HG03280 (cell line): ENCODE measurements at regions not wholly inside any gene's neighbourhood (a gene's known extent, or its start where the extent isn't known, plus 50 kb on each side); places are given as distances from the start of the nearest gene placed in this dataset.

Source experiments
- ATAC-seq: cut with Tn5 transposase; IDR thresholded peaks from one replicate; pipeline ENCODE4 v1.9.1; 2021; ENCODE audit warnings: mild to moderate bottlenecking, moderate library complexity; ENCODE audit not compliant: unreplicated experiment

DNA sequence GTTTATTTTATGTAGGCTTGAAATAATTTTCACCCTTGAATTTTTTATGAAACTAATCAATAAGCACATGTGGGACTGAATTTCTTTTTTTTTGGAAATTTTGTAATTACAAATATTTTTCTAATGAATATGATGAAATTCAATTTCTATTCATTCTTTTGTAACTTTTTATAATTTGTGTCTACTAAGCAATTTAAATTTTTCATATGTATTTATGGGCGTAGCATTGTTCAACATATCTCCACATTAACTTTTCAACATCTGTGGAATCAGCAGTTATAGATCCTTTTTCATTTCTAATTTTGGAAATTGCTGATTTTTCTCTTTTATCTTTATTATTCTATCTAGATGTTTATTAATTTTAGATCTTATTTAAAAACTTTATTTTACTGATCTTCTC lies 1320.3 kb downstream of the C4orf33 start:
- ATAC-seq = no peak

DNA sequence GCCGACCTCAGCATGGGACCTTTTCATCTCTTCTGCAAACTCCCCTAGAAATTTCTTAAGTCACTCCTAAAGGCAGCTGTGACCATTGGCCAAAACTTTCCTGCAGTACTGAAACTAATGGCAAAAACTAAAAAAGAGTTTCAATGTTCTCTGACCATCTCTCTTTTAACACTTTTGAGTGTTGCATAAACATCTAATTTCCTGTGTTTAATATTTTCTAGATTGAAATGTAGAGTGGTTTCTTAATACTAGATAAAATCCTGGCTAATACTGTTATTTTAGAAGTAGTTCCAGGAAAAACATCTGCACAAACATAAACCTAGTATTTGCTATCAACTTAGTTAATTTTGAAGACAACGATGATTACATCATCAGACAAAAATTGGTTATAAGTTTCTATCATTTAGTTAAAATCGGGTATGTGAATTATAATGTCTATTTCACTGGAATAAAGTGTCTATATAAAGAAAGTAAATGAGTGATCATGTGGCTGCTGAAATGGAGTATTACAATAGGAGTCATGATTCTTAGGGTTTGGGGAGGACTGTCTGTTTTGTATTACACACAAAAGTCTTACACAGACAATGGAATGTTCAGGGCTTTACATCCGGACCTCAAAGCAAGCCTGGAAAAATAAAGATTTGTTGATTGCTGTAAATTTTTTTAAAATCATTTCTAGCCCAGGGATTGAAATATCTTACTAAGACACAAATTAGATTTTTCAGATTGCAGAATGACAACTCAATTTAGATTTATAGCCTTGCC lies 1323.4 kb downstream of the C4orf33 start:
- ATAC-seq = no peak

DNA sequence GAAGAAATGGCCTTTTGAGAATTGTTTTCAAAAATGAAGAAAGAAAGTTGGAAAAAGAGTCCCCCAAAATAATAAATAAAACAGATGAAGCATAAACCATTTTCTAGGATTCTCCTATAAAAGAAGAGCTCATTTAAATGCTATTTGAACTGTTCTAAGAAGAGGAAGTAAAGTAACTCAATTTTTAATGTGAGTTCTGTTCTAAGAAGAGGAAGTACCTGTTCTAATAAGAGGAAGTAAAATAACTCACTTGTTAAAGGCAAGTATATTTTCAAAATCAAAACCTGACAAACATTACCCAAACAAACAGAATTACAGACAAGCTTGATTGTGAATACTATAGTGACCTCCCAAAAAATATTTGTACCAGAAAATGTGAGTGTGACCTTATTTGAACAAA lies 1326.3 kb downstream of the C4orf33 start:
- ATAC-seq = no peak

DNA sequence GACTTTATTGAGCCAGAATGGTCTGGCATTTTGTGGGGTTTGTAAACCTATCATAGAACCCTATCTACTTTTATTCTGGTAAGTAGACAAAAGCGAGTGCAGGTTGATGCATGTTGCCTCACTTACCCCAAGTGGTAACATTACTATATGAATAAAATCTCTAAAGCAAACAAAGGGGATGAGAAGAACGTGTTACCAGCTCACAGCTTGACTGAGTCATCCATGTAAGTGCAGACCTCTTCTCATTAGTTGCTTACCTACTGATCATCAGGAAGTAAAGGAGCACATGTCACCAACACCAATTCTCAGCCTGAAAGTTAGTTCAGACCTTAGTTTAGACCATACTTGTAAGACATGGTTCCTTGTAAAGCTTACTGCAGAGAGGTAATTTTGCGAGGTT lies 1328.3 kb downstream of the C4orf33 start:
- no peak for ATAC-seq

DNA sequence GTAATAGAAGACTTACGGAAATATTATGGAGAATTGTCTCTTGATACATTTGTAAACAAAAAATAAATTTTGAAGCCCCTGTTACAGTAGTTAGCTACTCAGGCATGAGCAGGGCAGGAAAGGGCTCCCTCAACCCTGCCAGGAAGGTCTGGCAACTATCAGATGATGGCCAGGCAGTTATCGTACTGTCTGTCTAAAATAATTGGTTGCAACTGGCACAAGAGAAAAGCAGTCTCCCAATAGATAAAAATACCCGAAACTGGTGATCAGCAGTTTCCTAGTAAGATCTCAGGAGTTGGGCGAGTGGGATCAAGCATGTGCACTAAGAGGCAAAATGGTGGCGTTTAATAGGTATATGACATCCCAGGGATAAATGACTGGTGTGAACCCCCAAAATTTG lies 1336.3 kb downstream of the C4orf33 start:
- no peak for ATAC-seq

DNA sequence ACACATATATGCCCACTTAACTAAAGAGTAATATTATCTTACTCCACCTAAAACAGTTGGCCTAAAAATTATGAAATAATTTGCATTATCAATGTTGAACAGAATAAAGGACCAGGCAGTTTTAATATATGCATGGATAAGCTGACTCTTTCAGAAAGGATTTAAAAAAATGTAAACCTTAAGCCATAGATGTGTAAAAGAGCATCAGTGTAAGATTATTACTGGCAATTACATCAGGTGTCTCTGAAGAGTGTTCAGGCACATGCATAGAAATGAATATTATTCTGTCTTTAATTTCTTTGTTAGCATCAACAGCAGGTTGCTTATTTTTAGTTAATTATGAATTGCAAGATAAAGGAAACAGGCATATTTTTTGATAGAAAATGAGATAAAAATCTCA lies 1353.8 kb downstream of the C4orf33 start:
- ATAC-seq = no peak

DNA sequence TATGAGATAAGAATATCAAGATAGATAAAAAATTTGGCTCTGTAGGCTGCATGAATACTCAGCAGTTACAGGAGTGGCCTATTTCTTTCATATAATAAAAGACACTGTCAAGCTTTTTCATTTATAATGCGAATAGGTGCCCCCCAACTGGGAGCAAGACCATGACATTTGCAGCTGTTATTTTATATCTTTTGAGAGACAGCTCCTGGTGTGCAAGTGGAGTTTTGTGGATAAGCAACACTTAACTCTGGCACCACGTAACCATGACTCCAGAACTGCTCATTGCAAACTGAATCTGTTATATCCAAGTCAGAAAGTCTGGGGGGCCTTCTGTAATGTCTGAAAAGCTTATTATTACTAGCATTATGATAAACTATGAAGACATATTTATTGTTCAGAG lies 1372.4 kb downstream of the C4orf33 start:
- no peak for ATAC-seq

DNA sequence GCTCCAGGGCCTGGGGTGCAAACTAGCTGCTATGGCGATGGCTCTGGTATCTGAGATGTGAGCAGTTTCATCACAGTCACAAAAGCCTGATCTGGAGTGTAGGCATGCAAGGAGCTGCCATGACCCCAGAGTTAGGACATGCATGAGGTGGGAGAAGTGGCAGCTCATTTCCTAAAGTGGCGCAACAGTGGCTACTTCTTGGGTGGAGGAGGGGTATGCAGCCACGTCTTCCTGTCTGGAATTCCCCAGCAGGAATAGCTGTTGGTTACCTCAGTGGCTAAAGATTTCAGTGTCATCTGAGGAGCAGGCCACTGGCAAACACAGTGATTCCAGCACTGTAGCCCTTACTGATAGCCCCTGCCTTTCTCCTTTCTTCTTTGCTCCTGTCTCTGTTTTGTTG lies 1382.5 kb downstream of the C4orf33 start:
- ATAC-seq = no peak

DNA sequence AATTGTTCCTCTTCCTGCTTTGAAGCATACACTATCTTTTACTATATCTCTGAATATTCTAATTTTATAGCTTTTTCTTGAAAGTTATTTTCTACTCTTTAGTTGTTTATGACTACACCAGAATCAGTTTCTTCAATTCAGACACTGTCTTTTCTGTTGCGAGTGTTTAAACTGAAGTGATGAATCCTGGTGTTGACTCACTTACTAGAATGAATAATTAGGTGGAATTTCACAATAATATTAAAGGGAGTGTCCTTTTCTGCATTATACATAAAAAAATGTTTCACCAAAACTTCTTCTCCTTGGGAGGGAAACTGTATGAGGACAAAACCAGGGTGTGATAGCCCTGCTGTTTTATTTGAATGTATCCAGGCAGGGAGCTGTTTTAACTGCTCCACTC lies 1383.1 kb downstream of the C4orf33 start:
- no peak for ATAC-seq

DNA sequence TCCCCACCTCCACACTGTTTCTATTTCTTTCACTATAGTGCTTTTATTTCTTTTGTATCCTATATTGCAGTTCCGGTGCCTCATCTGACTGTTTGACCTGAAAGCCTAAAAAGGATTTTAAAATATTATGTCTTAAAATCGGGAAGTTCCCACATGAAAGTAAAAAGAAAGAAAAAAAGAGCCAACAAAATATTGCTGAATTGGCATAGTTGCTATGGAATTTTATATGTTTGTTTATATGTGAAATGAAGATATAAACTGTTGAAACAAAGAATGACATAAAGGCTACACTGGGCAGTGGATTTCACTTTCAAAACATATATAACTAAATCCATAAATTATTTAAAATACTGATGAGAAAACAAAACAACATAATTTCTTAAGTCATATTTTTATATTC lies 1383.7 kb downstream of the C4orf33 start:
- ATAC-seq = no peak

DNA sequence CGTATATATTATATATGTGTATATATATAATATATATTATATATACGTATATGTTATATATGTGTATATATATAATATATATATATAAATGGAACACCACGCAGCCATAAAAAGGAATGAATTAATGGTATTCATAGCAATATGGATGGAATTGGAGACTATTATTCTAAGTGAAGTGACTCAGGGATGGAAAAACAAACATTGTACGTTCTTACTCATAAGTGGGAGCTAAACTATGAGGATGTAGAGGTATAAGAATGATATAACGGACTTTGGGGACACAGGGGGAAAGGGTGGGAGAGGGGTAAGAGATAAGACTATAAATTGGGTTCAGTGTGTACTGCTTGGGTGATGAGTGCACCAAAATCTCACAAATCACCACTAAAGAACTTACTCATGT lies 1388.9 kb downstream of the C4orf33 start:
- ATAC-seq = no peak

DNA sequence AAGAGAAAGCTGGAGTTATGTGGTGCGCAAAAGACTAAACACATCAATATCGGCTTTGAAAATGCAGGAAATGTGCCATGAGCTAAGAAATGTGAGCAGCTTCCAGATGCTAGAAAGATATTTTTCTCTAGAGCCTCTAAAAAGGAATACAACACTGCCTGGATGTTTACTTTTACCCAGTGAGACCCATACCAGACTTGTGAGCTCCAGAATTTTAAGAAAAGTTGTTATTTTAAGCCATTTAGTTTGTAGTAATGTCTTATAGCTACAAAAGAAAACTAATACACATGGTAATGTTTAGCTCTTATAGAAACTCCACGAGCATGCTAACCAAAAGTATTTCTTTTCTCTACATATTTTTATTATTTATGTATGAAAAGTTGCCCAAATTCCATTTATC lies 1389.4 kb downstream of the C4orf33 start:
- no peak for ATAC-seq

DNA sequence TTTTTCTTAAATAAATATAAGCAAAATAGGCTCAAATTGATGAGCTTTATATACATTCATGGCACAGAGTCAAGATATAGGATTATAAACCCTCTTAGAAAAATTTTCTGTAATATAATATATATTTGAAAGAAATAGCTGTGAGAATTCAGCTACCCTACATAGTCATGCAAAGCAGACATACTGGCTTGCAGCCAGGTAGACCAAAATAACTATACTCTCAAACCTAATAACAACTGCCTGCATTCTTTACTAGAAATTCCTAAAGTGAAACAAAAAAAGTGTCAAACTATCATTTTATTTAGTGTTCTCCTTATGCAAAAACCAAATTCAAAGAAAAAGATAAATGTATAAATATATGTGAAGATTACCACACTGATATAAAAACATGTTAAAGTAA lies 1390.2 kb downstream of the C4orf33 start:
- no peak for ATAC-seq

DNA sequence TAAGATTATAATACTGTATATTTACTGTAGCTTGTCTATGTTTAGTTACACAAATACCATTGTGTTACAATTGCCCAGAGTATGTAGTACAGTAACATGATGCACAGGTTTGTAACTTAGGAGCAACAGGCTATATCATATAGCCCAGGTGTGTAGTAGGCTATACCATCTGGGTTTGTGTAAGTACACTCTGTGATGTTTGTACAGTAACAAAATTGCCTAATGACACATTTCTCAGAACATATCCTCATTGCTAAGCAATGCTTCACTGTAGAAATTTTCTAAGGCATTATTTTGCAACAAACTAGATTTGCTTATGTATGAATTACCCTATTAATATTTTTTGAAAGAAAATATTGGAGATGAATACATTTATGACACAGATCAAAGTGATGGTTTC lies 1390.9 kb downstream of the C4orf33 start:
- no peak for ATAC-seq

DNA sequence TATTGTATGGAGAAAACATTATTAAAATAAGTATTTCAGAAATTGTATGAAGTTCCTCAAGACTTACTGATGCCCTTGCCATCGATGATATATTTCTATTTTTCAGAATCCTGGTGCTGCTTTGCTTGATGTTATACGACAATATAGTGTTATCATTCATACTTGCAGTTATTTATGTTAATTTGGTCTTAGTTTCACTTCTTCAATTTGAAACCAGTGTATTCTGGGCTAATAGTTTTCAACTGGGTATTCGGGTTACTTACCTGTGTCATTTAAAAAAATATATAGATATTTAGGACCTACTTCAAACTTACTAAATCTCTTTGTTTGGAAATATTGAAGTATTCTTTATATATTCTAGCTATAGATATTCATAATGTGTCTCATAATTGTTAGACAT lies 1414.7 kb downstream of the C4orf33 start:
- no peak for ATAC-seq

DNA sequence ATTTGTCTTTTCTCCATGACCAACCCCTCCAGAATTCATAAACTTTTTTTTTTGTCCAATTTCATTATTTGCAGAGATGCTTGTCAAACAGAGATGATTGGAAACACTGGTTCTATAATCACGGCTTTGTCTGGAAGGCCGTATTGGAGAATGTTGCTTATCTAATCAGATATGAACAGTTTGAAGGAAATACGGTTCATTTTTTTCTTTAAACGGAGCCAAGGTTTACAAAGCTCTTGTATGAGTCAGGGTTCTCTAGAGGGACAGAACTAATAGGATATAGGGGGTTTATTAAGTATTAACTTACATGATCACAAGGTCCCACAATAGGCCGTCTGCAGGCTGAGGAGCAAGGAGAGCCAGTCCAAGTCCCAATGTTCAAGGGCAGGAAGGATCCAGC lies 1415.8 kb downstream of the C4orf33 start:
- ATAC-seq = no peak

DNA sequence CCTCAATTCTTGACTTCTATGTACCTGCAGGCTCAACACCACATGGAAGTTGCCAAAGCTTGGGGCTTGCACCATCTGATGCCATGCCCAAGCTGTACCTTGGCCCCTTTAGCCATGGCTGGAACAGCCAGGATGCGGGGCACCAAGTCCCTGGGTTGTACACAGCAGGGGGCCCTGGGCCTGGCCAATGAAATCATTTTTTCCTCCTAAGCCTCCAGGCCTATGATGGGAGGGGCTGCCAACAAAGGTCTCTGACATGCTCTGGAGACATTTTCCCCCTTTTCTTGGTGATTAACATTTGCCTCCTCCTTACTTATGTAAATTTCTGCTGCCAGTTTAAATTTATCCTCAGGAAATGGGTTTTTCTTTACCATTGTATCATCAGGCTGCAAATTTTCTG lies 1428.1 kb downstream of the C4orf33 start:
- ATAC-seq = no peak

DNA sequence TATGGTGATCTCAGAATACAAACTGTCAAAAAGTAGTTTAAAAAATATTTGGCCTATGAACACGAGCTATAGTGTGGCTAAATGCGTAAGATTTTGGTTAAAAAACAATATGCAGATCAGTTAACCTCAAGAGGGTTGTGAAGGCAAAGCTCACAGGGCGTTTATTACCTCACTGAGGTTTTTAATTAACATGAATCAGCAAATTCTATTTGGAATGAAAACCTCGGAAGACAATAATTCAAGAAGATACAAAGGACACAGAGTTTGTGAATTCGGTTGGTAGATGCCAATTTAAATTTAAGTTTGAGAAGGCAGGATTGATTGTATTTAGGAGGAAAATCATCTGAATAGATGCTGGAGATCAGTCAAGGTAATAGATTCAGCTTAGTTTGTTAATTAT lies 1434.6 kb downstream of the C4orf33 start:
- ATAC-seq = no peak

DNA sequence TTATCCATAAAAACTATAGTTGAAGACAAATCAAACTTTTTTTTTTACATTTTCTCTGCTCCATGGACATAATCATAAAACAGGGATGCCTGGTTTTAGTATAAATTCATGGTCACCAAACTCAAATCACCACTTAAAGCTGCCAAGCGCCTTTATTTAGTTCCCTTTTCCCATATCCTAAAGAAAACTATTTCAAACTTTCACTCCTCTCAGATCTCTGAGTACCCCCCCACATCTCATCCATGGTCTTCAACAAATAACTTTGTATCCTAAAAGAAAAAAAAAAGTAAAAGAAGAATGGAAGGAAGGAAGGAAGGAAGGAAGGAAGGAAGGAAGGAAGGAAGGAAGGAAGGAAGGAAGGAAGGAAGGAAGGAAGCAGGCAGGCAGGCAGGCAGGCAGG lies 1438.7 kb downstream of the C4orf33 start:
- no peak for ATAC-seq

DNA sequence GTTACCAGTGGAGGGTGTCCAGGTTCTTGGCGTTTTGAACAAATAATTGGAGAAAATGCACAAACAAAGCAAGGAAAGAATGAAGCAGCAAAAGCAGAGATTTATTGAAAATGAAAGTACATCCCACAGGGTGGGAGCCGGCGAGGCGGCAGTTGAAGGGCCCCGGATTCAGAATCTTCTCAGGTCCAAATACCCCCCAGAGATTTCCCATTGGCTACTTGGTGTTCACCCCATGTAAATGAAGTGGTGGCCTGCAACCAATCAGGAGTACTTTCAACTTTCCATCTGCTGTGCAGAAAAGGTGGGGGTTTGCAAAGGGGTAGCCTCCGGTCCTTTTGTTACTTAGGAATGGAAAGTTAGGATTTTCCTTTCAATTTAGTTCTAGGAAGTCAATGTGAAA lies 1447.0 kb downstream of the C4orf33 start:
- ATAC-seq = no peak

DNA sequence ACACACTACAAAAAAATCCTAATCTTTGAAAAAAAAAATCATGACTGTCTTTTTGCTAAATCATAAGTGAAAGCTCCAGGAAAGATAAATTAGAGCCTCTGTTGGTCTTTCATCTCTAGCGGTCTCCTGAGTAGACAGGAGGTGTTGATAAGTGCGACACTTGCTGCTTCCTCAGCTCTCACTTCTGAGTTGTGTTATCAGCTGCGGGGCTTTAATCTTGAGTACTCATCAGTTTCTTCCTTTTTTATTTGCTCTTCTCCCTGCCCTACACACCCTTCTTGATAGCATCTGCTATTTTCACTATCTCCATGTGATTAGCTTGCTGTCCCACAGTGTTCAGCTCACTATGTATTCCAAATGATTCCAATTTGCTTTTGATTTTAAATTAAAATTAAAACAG lies 1449.2 kb downstream of the C4orf33 start:
- ATAC-seq = no peak

DNA sequence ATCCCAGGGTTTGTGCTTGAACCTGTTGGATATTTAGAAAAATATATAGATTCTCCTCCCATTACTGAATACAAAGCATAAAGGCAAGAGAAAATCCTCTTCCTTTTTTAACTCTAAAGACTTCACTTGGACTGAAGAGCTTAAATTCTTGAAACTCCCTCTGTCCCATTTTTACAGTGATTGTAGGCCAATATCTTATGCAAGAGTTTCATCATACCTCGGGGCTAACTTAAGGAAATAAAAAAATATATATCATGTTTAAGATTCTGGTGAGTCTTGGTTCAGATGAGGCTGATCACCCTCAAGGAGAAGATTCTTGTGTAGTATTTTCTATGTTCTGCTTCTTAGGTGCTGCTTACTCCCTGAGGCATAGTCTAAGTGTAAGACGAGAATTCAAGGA lies 1449.6 kb downstream of the C4orf33 start:
- ATAC-seq = no peak

DNA sequence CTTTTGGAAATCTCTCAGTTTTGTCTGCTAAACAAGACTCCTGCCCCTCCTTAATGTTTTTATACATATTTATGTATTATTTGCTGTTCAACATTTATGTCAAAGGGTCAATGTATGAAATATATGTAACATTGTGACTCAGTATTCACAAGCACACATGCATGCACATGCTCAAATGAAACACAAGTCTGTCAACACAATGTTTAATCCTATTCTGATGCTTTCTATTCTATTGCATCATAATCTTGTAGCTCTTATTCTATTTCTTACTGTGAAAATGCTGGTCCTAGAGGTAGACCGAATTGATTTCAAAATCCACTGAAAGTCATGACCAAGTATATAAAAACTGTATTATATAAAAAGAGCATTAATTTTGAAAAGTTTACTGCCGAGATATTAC lies 1463.3 kb downstream of the C4orf33 start:
- no peak for ATAC-seq
